Vagina (tissue), 2 donors: ENCODE measurements at regions not wholly inside any gene's neighbourhood (a gene's known extent, or its start where the extent isn't known, plus 50 kb on each side); places are given as distances from the start of the nearest gene placed in this dataset.

Experiments
- DNase-seq, 2 donors: peaks; one replicate each; pipeline ENCODE4 v3.0.0-alpha.2; 2017; ENCODE audit errors: extremely low spot score in 2 of 2
- H3K27ac ChIP-seq: fragments of 200-600 bp; sonication (generic); one replicate; pipeline ENCODE4 v1.5.1; 2019
- H3K27me3 ChIP-seq: fragments of 200-600 bp; sonication (generic); one replicate; pipeline ENCODE4 v1.5.1; 2019
- H3K36me3 ChIP-seq, 2 donors: fragments of 200-600 bp; sonication (generic); one replicate each; pipeline ENCODE4 v1.5.1; 2017 to 2019
- H3K4me1 ChIP-seq: fragments of 200-600 bp; sonication (generic); one replicate; pipeline ENCODE4 v1.5.1; 2019
- H3K4me3 ChIP-seq, 2 donors: fragments of 200-600 bp; sonication (generic); 1 replicate in 1 of 2; 2 replicates in 1 of 2; pipeline ENCODE4 v1.5.1; 2016 to 2019
- H3K9me3 ChIP-seq: fragments of 200-600 bp; sonication (generic); one replicate; pipeline ENCODE4 v1.5.1; 2019
- POLR2A ChIP-seq, 2 donors: fragments of 450-650 bp; IDR thresholded peaks; one replicate each; pipeline ENCODE4 v1.6.1; 2017; ENCODE audit warnings: antibody characterized with exemption in 2 of 2, mild to moderate bottlenecking in 2 of 2, moderate library complexity in 2 of 2
- POLR2AphosphoS5 ChIP-seq, 2 donors: sonication (generic); formaldehyde crosslinking; IDR thresholded peaks; one replicate each; pipeline ENCODE4 v1.9.0; 2017; ENCODE audit warnings: antibody characterized with exemption in 2 of 2, mild to moderate bottlenecking in 2 of 2, low read depth in 1 of 2; ENCODE audit not compliant: insufficient read depth in 1 of 2
- intact Hi-C: fragments of 100-400 bp; cut with DNase I; formaldehyde crosslinking; loops from one replicate; pipeline ENCODE4 v1.15.1; 2023
- TF ChIP-seq, protein P1 (sequence below), 3 experiments: fragments of 450-650 bp in 2 of 3; fragments of 200-600 bp in 1 of 3; sonication (generic) in 1 of 3; IDR thresholded peaks; one replicate each; pipeline ENCODE4 v1.5.1; 2017 to 2019; ENCODE audit warnings: antibody characterized with exemption in 3 of 3, mild to moderate bottlenecking in 2 of 3, moderate library complexity in 2 of 3

DNA sequence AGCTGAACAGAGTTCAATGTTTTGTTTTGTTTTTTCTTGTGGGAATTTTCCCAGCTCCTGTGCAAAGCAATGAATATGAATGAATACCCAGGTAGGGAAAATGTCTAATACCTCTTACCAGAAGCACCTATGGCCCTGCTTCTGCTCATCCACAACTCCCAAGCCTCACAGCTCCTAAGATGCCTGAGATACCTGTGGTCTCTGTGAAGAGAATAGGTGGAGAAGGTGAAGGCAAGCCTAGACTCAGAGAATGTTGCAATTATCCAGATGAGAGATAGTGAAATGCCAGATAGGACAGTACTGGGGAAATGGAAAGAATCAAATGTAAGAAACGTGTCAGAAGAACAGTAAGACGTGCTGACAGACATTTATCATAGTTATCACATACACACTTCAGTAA lies 70.2 kb upstream of the NOCT start:
- Histone ChIP-seq H3K9me3 (no peaks in the 10 kb centered on the region), H3K4me3 (no peak overlapping the region), H3K27me3 (no peaks in the 10 kb centered on the region), H3K36me3 (no peaks in the 10 kb centered on the region), H3K4me1 (no peaks in the 10 kb centered on the region), H3K27ac (no peak overlapping the region)
- DNase-seq = peak in 1 of 2 donors; percentile 40
- intact Hi-C loops = no loop called here
- TF ChIP-seq POLR2A (IDR thresholded peaks at IDR 0.05) (no peak), POLR2AphosphoS5 (IDR thresholded peaks at IDR 0.05; ENCODE audit: insufficient read depth in 1 of 2, low read depth in 1 of 2) (no peak)
- TF ChIP-seq, protein P1, sequence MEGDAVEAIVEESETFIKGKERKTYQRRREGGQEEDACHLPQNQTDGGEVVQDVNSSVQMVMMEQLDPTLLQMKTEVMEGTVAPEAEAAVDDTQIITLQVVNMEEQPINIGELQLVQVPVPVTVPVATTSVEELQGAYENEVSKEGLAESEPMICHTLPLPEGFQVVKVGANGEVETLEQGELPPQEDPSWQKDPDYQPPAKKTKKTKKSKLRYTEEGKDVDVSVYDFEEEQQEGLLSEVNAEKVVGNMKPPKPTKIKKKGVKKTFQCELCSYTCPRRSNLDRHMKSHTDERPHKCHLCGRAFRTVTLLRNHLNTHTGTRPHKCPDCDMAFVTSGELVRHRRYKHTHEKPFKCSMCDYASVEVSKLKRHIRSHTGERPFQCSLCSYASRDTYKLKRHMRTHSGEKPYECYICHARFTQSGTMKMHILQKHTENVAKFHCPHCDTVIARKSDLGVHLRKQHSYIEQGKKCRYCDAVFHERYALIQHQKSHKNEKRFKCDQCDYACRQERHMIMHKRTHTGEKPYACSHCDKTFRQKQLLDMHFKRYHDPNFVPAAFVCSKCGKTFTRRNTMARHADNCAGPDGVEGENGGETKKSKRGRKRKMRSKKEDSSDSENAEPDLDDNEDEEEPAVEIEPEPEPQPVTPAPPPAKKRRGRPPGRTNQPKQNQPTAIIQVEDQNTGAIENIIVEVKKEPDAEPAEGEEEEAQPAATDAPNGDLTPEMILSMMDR (IDR thresholded peaks at IDR 0.05) = no peak

DNA sequence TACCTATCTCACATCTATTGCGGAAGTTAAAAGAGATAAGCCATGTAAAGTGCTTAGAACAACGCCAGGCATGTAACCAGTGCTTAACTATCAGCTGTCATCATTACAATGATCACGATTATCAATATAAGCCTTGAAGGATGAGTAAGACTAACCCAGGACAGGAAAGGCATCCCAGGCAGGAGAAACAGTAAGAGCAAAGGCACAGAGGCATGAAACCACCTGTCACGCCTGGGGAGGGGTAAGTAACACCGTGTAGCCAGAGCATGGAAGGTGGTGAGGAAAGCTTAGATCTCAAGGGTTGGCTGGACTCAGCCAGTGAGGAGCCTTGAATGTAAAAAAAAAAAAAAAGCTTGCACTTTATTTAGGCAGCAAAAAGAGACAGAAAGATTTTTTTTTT lies 71.7 kb upstream of the NOCT start:
- TF ChIP-seq, protein P1 (IDR thresholded peaks at IDR 0.05) = no peak
- TF ChIP-seq POLR2A (IDR thresholded peaks at IDR 0.05) (no peak), POLR2AphosphoS5 (IDR thresholded peaks at IDR 0.05; ENCODE audit: insufficient read depth in 1 of 2, low read depth in 1 of 2) (no peak)
- no peaks in the 10 kb centered on the region for H3K4me1 ChIP-seq
- intact Hi-C loops = no loop called here

DNA sequence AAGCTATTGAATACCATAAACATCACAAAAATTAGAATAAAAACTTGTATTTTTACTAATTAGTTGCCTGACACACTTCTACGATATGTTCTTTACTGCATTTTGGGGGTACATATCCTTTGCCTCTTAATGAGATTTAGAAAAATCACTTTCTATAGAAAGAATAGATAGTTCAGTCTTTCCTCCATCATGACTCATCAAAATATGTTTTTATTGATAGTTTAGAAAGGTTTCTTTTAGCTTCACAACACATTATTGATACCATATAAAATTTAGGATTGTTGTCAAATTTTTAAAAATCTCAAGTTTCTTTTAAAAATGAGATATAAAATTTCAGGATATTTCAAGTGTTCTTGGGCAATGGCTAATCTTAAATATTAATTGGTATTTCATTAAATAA lies 74.5 kb upstream of the NOCT start:
- Histone ChIP-seq H3K4me1 (peaks cover 6% of the 10 kb centered on the region), H3K27me3 (no peaks in the 10 kb centered on the region), H3K9me3 (no peaks in the 10 kb centered on the region), H3K27ac (no peak overlapping the region), H3K36me3 (no peaks in the 10 kb centered on the region), H3K4me3 (no peak overlapping the region)
- no peak for DNase-seq
- TF ChIP-seq, protein P1 (IDR thresholded peaks at IDR 0.05) = no peak
- TF ChIP-seq POLR2A (IDR thresholded peaks at IDR 0.05) = no peak
- TF ChIP-seq POLR2AphosphoS5 (IDR thresholded peaks at IDR 0.05; ENCODE audit: insufficient read depth in 1 of 2, low read depth in 1 of 2) = no peak
- intact Hi-C loops = no loop called here

More for the DNA sequence above, 71.7 kb upstream of the NOCT start:
- Histone ChIP-seq H3K9me3 (no peaks in the 10 kb centered on the region), H3K36me3 (no peaks in the 10 kb centered on the region), H3K27ac (no peak overlapping the region), H3K27me3 (no peaks in the 10 kb centered on the region), H3K4me3 (no peak overlapping the region)
- DNase-seq = peak in 1 of 2 donors; percentile 16

DNA sequence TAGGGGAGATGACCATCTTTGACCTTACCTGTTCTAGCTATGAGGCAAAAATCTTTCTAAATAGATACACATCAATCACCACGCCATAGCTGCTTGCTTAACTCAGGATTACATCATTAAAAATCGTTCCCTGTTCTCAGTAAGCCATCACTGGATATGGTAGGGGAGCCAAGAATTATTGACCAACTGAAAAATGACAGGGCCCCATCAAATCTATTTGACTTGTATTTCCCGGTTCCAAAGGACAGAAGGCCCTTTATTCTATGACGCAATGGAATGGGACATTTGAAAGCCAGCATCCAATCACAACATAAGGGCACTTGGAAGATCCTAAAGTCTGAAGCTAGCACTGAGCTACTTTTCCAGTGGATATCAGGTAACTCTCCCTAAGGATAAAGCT lies 75.6 kb upstream of the NOCT start:
- no peak overlapping the region for H3K4me3 ChIP-seq
- H3K4me1 ChIP-seq = peaks cover 6% of the 10 kb centered on the region
- no peaks in the 10 kb centered on the region for H3K36me3 ChIP-seq
- DNase-seq = no peak
- intact Hi-C loops = no loop called here
- H3K9me3 ChIP-seq = no peaks in the 10 kb centered on the region
- TF ChIP-seq POLR2A (IDR thresholded peaks at IDR 0.05) = no peak
- TF ChIP-seq, protein P1 (IDR thresholded peaks at IDR 0.05) = no peak
- TF ChIP-seq POLR2AphosphoS5 (IDR thresholded peaks at IDR 0.05; ENCODE audit: insufficient read depth in 1 of 2, low read depth in 1 of 2) = no peak
- no peaks in the 10 kb centered on the region for H3K27me3 ChIP-seq
- H3K27ac ChIP-seq = no peak overlapping the region

DNA sequence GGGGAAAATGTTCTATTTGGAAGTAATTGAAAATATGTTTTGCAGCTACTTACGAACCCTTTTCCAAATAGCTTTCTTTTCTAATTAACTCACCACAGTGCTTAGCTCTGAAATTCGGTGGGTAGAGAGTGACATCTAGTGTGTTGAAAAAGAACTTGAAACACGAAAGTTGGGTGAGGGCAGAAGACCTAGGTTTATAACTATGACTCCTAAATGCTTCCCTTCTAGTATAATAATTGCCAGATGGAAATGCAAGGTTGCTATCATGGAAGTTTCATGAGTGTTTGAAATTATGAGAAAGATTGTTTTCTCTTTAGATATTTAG lies 77.3 kb upstream of the NOCT start:
- peaks cover 6% of the 10 kb centered on the region for H3K4me1 ChIP-seq
- no peak overlapping the region for H3K27ac ChIP-seq
- intact Hi-C loops = no loop called here
- no peak overlapping the region for H3K4me3 ChIP-seq
- no peaks in the 10 kb centered on the region for H3K9me3 ChIP-seq
- H3K27me3 ChIP-seq = no peaks in the 10 kb centered on the region
- H3K36me3 ChIP-seq = no peaks in the 10 kb centered on the region
- no peak for DNase-seq
- TF ChIP-seq POLR2A (IDR thresholded peaks at IDR 0.05) = no peak
- TF ChIP-seq, protein P1 (IDR thresholded peaks at IDR 0.05) = peak in 1 of 3 experiments; percentile 31
